ENCODE measurements at regions not wholly inside any gene's neighbourhood (a gene's known extent, or its start where the extent isn't known, plus 50 kb on each side); places are given as distances from the start of the nearest gene placed in this dataset.
A peak's percentile ranks its signal among the peaks of the same experiment; 100 is the strongest.

- H3K9me3 ChIP-seq (ENCODE audit: insufficient read depth, low read length) = no peaks in the 10 kb centered on the region
- no peaks in the 10 kb centered on the region for H3K79me2 ChIP-seq (ENCODE audit: insufficient read depth, low read length)
- H3K27me3 ChIP-seq (ENCODE audit: low read length) = no peaks in the 10 kb centered on the region
- H3K4me3 ChIP-seq (ENCODE audit: insufficient read depth, low read length, poor library complexity, severe bottlenecking) = no peak overlapping the region
- H4K20me1 ChIP-seq (ENCODE audit: low read depth, low read length) = no peaks in the 10 kb centered on the region
- H2AFZ ChIP-seq (ENCODE audit: low read depth, low read length, severe bottlenecking) = no peak overlapping the region
- no peak overlapping the region for H3K27ac ChIP-seq (ENCODE audit: low read depth, low read length)
- H3F3A ChIP-seq (ENCODE audit: insufficient read depth) = no peaks in the 10 kb centered on the region
- no peaks in the 10 kb centered on the region for H3K9me2 ChIP-seq (replicated peaks; ENCODE audit: insufficient read depth, low read length)
- H3K36me3 ChIP-seq (ENCODE audit: low read length) = no peaks in the 10 kb centered on the region
- H3K9ac ChIP-seq (ENCODE audit: low read length) = no peak overlapping the region
- no peak overlapping the region for H3K4me2 ChIP-seq (ENCODE audit: low read depth, low read length, poor library complexity, severe bottlenecking)
- TF ChIP-seq EZH2phosphoT487 (conservative IDR thresholded peaks at IDR 0.05; ENCODE audit: low read length) = no peak
- TF ChIP-seq, protein P1, sequence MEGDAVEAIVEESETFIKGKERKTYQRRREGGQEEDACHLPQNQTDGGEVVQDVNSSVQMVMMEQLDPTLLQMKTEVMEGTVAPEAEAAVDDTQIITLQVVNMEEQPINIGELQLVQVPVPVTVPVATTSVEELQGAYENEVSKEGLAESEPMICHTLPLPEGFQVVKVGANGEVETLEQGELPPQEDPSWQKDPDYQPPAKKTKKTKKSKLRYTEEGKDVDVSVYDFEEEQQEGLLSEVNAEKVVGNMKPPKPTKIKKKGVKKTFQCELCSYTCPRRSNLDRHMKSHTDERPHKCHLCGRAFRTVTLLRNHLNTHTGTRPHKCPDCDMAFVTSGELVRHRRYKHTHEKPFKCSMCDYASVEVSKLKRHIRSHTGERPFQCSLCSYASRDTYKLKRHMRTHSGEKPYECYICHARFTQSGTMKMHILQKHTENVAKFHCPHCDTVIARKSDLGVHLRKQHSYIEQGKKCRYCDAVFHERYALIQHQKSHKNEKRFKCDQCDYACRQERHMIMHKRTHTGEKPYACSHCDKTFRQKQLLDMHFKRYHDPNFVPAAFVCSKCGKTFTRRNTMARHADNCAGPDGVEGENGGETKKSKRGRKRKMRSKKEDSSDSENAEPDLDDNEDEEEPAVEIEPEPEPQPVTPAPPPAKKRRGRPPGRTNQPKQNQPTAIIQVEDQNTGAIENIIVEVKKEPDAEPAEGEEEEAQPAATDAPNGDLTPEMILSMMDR (IDR thresholded peaks at IDR 0.05; ENCODE audit: insufficient read depth, low read length, poor library complexity, severe bottlenecking) = no peak
Measured at GRCh38 chrX:102832661-102833060, 104.4 kb upstream of the RAB40AL start.

DNA sequence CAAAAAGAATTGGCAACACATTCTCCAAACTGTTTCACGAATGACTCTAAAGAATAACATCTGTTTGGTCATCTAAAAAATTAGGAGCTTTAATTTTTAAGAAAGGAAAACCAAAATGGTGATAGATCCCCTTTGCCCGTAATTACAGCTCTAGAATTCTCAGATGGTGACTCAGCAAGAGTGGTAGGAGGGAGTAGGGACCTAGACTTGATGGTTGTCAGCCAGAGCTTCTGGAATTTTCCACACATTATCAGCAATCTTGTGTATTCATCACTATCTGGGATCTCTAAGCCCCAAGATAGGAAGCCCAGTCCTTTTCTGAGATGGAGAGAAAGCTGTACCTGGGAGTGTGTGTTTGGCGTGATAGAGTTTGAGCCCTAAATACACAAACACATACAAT, 103.9 kb upstream of the RAB40AL start:
- no peaks in the 10 kb centered on the region for H3F3A ChIP-seq (ENCODE audit: insufficient read depth)
- H3K27ac ChIP-seq (ENCODE audit: low read depth, low read length) = no peak overlapping the region
- no peaks in the 10 kb centered on the region for H3K9me2 ChIP-seq (replicated peaks; ENCODE audit: insufficient read depth, low read length)
- no peak overlapping the region for H3K9ac ChIP-seq (ENCODE audit: low read length)
- no peak overlapping the region for H3K4me3 ChIP-seq (ENCODE audit: insufficient read depth, low read length, poor library complexity, severe bottlenecking)
- no peaks in the 10 kb centered on the region for H3K9me3 ChIP-seq (ENCODE audit: insufficient read depth, low read length)
- TF ChIP-seq EZH2phosphoT487 (conservative IDR thresholded peaks at IDR 0.05; ENCODE audit: low read length) = no peak
- TF ChIP-seq, protein P1 (IDR thresholded peaks at IDR 0.05; ENCODE audit: insufficient read depth, low read length, poor library complexity, severe bottlenecking) = no peak
- H4K20me1 ChIP-seq (ENCODE audit: low read depth, low read length) = no peaks in the 10 kb centered on the region
- no peak overlapping the region for H2AFZ ChIP-seq (ENCODE audit: low read depth, low read length, severe bottlenecking)
- H3K4me2 ChIP-seq (ENCODE audit: low read depth, low read length, poor library complexity, severe bottlenecking) = no peak overlapping the region
- no peaks in the 10 kb centered on the region for H3K27me3 ChIP-seq (ENCODE audit: low read length)
- no peaks in the 10 kb centered on the region for H3K36me3 ChIP-seq (ENCODE audit: low read length)
- no peaks in the 10 kb centered on the region for H3K79me2 ChIP-seq (ENCODE audit: insufficient read depth, low read length)

DNA sequence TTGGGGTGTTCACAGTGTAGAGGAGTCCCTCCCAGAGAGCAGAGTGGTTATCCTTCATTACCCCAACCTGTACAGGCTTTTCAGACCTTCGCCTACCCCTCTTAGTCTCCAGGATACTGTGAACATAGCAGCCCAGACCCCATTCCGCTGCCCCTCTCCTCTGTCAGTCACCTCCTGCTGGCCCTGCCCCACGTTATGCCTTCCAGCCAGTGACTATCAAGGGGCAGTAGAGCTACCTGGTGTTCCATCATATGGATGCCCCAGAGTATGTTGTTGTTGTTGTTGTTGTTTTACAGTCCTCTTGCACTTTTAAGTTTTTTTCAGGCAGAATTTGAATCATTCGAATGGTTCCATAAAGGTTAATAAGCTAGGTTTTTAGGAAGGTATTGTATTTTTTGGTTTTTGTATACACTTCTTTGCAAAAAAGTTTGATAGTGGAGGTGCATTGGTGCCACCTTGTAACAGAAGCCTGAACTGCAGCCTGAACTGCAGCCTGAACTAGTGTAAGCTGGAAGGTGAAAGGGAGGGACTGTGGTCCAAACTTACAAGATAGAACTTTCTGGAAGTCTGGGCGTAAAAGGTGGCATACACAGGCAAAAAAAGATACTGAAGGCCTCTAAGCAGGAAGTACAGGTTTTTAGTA, 101.4 kb upstream of the RAB40AL start:
- H3K9ac ChIP-seq (ENCODE audit: low read length) = no peak overlapping the region
- no peak overlapping the region for H3K4me2 ChIP-seq (ENCODE audit: low read depth, low read length, poor library complexity, severe bottlenecking)
- H3K4me3 ChIP-seq (ENCODE audit: insufficient read depth, low read length, poor library complexity, severe bottlenecking) = no peak overlapping the region
- H2AFZ ChIP-seq (ENCODE audit: low read depth, low read length, severe bottlenecking) = no peak overlapping the region
- H3K9me3 ChIP-seq (ENCODE audit: insufficient read depth, low read length) = no peaks in the 10 kb centered on the region
- TF ChIP-seq EZH2phosphoT487 (conservative IDR thresholded peaks at IDR 0.05; ENCODE audit: low read length) = no peak
- TF ChIP-seq, protein P1 (IDR thresholded peaks at IDR 0.05; ENCODE audit: insufficient read depth, low read length, poor library complexity, severe bottlenecking) = peak; percentile 35
- H4K20me1 ChIP-seq (ENCODE audit: low read depth, low read length) = no peaks in the 10 kb centered on the region
- no peak overlapping the region for H3K27ac ChIP-seq (ENCODE audit: low read depth, low read length)
- H3K27me3 ChIP-seq (ENCODE audit: low read length) = no peaks in the 10 kb centered on the region
- H3F3A ChIP-seq (ENCODE audit: insufficient read depth) = no peaks in the 10 kb centered on the region
- H3K79me2 ChIP-seq (ENCODE audit: insufficient read depth, low read length) = no peaks in the 10 kb centered on the region
- no peaks in the 10 kb centered on the region for H3K9me2 ChIP-seq (replicated peaks; ENCODE audit: insufficient read depth, low read length)
- H3K36me3 ChIP-seq (ENCODE audit: low read length) = no peaks in the 10 kb centered on the region
